Liver (tissue), 3 donors: ENCODE measurements at regions not wholly inside any gene's neighbourhood (a gene's known extent, or its start where the extent isn't known, plus 50 kb on each side); places are given as distances from the start of the nearest gene placed in this dataset.

Experiments
- JUND ChIP-seq, 2 donors: IDR thresholded peaks; 2 replicates each; pipeline ENCODE4 v1.6.1; 2016; ENCODE audit warnings: antibody characterized with exemption in 2 of 2
- YY1 ChIP-seq: IDR thresholded peaks from 2 replicates; pipeline ENCODE4 v1.6.1; 2016; ENCODE audit warnings: antibody characterized with exemption, mild to moderate bottlenecking
- TF ChIP-seq, protein P1 (sequence below): fragments of 150-350 bp; IDR thresholded peaks from 2 replicates; pipeline ENCODE4 v1.5.1; 2017; ENCODE audit warnings: improper control_type of control experiment, low read depth, low read length; ENCODE audit not compliant: missing input control
- TF ChIP-seq, protein P2 (sequence below): IDR thresholded peaks from 2 replicates; pipeline ENCODE4 v1.6.1; 2016; ENCODE audit warnings: antibody characterized with exemption
- TF ChIP-seq, protein P3 (sequence below): IDR thresholded peaks from 2 replicates; pipeline ENCODE4 v1.6.1; 2016; ENCODE audit warnings: antibody characterized with exemption, mild to moderate bottlenecking
- TF ChIP-seq, protein P4 (sequence below): IDR thresholded peaks from 2 replicates; pipeline ENCODE4 v1.6.1; 2016; ENCODE audit warnings: antibody characterized with exemption
- TF ChIP-seq, protein P5 (sequence below): IDR thresholded peaks from 2 replicates; pipeline ENCODE4 v1.6.1; 2016; ENCODE audit warnings: antibody characterized with exemption
- donor health status: healthy.
- donor health status: healthy.

DNA sequence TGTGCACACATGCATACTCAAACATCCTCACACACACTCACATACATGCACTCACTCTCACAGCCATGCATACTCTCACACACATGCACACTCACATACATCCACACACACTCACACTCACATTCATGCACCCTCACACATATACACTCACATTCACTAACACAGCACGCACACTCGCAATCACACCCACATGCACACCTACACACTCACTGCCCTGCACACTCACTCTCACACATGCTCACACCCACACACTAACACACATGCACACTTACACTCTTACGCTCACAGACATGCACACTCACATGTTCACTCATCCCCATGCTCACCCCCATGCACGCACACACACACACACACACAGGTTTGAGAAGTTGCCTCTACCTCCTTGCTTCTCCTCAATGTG lies 63.2 kb upstream of the SFSWAP start:
- TF ChIP-seq, protein P1, sequence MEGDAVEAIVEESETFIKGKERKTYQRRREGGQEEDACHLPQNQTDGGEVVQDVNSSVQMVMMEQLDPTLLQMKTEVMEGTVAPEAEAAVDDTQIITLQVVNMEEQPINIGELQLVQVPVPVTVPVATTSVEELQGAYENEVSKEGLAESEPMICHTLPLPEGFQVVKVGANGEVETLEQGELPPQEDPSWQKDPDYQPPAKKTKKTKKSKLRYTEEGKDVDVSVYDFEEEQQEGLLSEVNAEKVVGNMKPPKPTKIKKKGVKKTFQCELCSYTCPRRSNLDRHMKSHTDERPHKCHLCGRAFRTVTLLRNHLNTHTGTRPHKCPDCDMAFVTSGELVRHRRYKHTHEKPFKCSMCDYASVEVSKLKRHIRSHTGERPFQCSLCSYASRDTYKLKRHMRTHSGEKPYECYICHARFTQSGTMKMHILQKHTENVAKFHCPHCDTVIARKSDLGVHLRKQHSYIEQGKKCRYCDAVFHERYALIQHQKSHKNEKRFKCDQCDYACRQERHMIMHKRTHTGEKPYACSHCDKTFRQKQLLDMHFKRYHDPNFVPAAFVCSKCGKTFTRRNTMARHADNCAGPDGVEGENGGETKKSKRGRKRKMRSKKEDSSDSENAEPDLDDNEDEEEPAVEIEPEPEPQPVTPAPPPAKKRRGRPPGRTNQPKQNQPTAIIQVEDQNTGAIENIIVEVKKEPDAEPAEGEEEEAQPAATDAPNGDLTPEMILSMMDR = no peak
- TF ChIP-seq, protein P2, sequence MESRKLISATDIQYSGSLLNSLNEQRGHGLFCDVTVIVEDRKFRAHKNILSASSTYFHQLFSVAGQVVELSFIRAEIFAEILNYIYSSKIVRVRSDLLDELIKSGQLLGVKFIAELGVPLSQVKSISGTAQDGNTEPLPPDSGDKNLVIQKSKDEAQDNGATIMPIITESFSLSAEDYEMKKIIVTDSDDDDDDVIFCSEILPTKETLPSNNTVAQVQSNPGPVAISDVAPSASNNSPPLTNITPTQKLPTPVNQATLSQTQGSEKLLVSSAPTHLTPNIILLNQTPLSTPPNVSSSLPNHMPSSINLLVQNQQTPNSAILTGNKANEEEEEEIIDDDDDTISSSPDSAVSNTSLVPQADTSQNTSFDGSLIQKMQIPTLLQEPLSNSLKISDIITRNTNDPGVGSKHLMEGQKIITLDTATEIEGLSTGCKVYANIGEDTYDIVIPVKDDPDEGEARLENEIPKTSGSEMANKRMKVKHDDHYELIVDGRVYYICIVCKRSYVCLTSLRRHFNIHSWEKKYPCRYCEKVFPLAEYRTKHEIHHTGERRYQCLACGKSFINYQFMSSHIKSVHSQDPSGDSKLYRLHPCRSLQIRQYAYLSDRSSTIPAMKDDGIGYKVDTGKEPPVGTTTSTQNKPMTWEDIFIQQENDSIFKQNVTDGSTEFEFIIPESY = no peak
- no peak for TF ChIP-seq JUND (IDR thresholded peaks at IDR 0.05)
- TF ChIP-seq, protein P3, sequence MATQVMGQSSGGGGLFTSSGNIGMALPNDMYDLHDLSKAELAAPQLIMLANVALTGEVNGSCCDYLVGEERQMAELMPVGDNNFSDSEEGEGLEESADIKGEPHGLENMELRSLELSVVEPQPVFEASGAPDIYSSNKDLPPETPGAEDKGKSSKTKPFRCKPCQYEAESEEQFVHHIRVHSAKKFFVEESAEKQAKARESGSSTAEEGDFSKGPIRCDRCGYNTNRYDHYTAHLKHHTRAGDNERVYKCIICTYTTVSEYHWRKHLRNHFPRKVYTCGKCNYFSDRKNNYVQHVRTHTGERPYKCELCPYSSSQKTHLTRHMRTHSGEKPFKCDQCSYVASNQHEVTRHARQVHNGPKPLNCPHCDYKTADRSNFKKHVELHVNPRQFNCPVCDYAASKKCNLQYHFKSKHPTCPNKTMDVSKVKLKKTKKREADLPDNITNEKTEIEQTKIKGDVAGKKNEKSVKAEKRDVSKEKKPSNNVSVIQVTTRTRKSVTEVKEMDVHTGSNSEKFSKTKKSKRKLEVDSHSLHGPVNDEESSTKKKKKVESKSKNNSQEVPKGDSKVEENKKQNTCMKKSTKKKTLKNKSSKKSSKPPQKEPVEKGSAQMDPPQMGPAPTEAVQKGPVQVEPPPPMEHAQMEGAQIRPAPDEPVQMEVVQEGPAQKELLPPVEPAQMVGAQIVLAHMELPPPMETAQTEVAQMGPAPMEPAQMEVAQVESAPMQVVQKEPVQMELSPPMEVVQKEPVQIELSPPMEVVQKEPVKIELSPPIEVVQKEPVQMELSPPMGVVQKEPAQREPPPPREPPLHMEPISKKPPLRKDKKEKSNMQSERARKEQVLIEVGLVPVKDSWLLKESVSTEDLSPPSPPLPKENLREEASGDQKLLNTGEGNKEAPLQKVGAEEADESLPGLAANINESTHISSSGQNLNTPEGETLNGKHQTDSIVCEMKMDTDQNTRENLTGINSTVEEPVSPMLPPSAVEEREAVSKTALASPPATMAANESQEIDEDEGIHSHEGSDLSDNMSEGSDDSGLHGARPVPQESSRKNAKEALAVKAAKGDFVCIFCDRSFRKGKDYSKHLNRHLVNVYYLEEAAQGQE = no peak
- TF ChIP-seq YY1 = no peak
- TF ChIP-seq, protein P4, sequence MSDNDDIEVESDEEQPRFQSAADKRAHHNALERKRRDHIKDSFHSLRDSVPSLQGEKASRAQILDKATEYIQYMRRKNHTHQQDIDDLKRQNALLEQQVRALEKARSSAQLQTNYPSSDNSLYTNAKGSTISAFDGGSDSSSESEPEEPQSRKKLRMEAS = no peak
- TF ChIP-seq, protein P5, sequence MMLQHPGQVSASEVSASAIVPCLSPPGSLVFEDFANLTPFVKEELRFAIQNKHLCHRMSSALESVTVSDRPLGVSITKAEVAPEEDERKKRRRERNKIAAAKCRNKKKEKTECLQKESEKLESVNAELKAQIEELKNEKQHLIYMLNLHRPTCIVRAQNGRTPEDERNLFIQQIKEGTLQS = no peak
